BE2C (cell line): ENCODE measurements at regions not wholly inside any gene's neighbourhood (a gene's known extent, or its start where the extent isn't known, plus 50 kb on each side); places are given as distances from the start of the nearest gene placed in this dataset.

Experiments used
- DNase-seq: peaks from one replicate; pipeline ENCODE4 v3.0.0-alpha.2; 2020
- H3K27me3 ChIP-seq: fragments of 250-450 bp; sonication (Bioruptor Pico); 2 replicates; pipeline ENCODE4 v1.5.1; 2020; ENCODE audit warnings: mild to moderate bottlenecking
- H3K36me3 ChIP-seq: fragments of 250-450 bp; sonication (Bioruptor Pico); 2 replicates; pipeline ENCODE4 v1.5.1; 2020; ENCODE audit warnings: mild to moderate bottlenecking
- H3K4me1 ChIP-seq: fragments of 250-450 bp; sonication (Bioruptor Pico); 2 replicates; pipeline ENCODE4 v1.5.1; 2020
- H3K4me3 ChIP-seq: 2 replicates; pipeline ENCODE4 v1.5.1; 2011; ENCODE audit warnings: low read depth, low read length
- H3K9me3 ChIP-seq: fragments of 250-450 bp; sonication (Bioruptor Pico); 2 replicates; pipeline ENCODE4 v1.5.1; 2020
- TF ChIP-seq, protein P1 (sequence below): IDR thresholded peaks from 2 replicates; pipeline ENCODE4 v1.5.1; 2012; ENCODE audit warnings: mild to moderate bottlenecking, low read depth, low read length

DNA sequence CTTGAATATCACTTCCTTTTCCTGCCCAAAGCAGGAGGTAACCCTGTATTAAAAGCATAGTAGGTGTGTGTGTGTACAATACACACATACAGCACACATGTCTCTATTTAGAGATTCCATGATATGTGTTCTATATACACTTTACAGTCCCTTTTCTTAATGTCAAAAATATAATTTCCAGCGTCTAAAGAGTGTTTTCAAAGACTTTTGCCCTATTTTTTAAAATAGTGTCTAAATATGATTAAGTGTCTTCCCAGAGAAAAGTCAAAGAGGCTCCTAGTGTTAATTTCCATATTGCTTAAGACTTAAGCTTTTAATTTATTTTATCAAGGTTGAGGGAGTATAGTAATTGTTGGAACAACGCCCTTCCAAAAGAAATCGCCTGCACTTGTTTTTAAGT, 420.3 kb upstream of the POU3F3 start:
- H3K9me3 ChIP-seq = no peaks in the 10 kb centered on the region
- H3K4me3 ChIP-seq = no peak overlapping the region
- DNase-seq = no peak
- H3K27me3 ChIP-seq = no peaks in the 10 kb centered on the region
- no peaks in the 10 kb centered on the region for H3K36me3 ChIP-seq
- TF ChIP-seq, protein P1, sequence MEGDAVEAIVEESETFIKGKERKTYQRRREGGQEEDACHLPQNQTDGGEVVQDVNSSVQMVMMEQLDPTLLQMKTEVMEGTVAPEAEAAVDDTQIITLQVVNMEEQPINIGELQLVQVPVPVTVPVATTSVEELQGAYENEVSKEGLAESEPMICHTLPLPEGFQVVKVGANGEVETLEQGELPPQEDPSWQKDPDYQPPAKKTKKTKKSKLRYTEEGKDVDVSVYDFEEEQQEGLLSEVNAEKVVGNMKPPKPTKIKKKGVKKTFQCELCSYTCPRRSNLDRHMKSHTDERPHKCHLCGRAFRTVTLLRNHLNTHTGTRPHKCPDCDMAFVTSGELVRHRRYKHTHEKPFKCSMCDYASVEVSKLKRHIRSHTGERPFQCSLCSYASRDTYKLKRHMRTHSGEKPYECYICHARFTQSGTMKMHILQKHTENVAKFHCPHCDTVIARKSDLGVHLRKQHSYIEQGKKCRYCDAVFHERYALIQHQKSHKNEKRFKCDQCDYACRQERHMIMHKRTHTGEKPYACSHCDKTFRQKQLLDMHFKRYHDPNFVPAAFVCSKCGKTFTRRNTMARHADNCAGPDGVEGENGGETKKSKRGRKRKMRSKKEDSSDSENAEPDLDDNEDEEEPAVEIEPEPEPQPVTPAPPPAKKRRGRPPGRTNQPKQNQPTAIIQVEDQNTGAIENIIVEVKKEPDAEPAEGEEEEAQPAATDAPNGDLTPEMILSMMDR = no peak
- no peaks in the 10 kb centered on the region for H3K4me1 ChIP-seq

DNA sequence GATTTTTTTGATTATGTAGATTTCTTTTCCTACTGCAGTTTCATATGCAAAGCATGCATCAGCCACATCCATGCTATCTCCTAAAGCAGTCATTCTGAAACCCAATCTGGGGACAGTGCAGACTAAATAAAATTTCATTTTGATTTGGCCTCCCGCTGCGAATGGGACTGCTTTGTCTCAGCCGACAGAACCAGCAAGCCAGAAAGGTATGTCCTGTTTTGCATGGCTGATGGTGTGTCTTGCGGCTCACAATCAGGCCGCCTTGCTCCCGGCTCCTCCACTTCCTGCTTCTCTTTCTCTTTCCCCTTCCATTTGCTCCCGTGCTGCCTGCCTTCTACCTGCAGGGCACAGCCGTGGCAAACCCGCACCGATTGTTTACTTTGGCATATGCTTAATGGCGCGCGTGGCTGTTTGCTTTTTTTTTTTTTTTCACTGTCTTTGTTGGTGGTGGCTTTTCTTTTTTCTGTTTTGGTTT, 419.6 kb upstream of the POU3F3 start:
- H3K36me3 ChIP-seq = no peaks in the 10 kb centered on the region
- TF ChIP-seq, protein P1 = no peak
- no peaks in the 10 kb centered on the region for H3K9me3 ChIP-seq
- peak; percentile 15 for DNase-seq
- H3K27me3 ChIP-seq = no peaks in the 10 kb centered on the region
- H3K4me3 ChIP-seq = peak overlapping the region; percentile 41
- no peaks in the 10 kb centered on the region for H3K4me1 ChIP-seq

DNA sequence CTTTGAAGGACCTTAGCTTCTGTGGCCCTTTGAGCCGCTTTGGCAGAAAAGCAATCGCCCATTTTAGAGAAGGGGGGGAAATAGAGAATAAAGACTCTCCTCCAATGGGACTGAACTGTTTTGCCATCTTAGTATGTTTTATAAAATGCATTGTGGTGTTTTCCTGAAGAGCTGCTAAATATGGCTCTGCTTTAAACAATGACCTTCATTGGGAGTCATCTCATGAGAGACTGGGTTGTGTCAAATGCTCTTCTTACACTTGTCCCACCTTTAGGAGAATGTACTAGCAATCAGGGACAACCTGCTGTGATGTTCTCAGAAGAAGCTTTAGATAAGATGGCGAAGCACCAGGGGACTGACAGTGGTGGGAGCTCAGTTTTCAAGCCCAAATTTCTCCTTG, 418.9 kb upstream of the POU3F3 start:
- Histone ChIP-seq H3K4me3 (no peak overlapping the region; the same call in 1 of the 2 replicates), H3K36me3 (no peaks in the 10 kb centered on the region), H3K9me3 (no peaks in the 10 kb centered on the region), H3K27me3 (no peaks in the 10 kb centered on the region), H3K4me1 (no peaks in the 10 kb centered on the region)
- TF ChIP-seq, protein P1 = no peak
- no peak for DNase-seq

DNA sequence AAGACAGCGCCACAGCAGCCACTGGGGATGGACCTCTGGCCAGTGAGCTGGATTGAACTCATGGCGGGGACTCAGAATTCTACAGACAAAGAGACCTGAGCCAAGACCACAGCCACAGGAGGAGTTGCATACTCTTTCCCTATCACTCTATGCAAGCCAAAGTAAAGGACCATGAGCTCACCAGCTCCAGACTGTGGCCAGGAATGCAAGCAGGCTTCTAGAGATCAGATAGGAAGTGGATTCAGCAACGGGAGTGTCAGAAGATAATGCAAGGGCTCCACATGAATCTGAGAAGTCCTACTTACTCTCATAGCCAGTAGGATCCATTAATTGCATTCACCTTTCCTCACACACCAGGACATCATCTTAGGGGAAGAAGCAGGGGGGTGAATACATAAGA, 415.4 kb upstream of the POU3F3 start:
- DNase-seq = no peak
- H3K4me3 ChIP-seq = no peak overlapping the region
- no peaks in the 10 kb centered on the region for H3K27me3 ChIP-seq
- H3K9me3 ChIP-seq = no peaks in the 10 kb centered on the region
- H3K36me3 ChIP-seq = no peaks in the 10 kb centered on the region
- TF ChIP-seq, protein P1 = no peak
- H3K4me1 ChIP-seq = no peaks in the 10 kb centered on the region

DNA sequence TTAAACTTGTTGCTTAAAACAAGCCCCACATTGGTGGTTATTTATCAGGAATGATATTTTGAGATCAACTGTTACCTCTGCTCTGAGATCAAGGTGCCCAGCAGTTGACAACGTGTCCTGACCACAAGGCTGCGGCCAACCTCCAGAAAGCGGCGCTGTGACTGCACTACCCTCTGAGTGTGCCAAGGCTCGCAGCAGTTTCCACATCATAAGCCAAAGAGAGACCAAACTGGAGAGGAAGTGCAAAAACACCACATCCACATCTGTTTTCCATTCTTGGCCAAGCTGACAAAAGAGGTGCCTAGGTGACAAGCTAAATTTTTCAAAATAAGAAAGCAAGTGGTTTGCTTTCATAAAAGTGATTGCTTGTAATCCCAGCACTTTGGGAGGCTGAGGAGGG, 410.8 kb upstream of the POU3F3 start:
- Histone ChIP-seq H3K27me3 (no peaks in the 10 kb centered on the region), H3K4me3 (no peak overlapping the region), H3K4me1 (no peaks in the 10 kb centered on the region), H3K36me3 (no peaks in the 10 kb centered on the region), H3K9me3 (no peaks in the 10 kb centered on the region)
- TF ChIP-seq, protein P1 = no peak
- no peak for DNase-seq

DNA sequence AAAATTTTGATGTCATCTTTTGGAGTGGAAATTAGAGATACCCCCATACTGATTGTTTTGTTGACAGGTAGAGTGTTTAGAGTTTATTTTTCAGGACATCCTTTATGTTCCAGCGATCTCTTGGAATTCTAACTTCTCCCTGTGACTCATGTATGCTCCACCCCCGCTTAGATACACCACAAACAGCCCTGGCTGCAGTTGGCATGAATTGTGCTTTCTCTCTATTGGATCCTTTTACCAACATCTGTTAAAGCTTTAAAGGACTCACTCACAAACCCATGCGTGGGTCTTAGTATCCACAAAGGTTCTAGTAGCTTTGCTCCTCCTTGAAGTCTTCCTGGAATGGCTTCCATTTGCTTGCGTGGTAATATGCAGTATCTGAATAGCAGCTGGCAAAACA, 409.5 kb upstream of the POU3F3 start:
- Histone ChIP-seq H3K27me3 (no peaks in the 10 kb centered on the region), H3K36me3 (no peaks in the 10 kb centered on the region), H3K4me1 (no peaks in the 10 kb centered on the region), H3K4me3 (no peak overlapping the region), H3K9me3 (no peaks in the 10 kb centered on the region)
- no peak for DNase-seq
- TF ChIP-seq, protein P1 = no peak
